NCI-H2081 (cell line): ENCODE measurements at regions not wholly inside any gene's neighbourhood (a gene's known extent, or its start where the extent isn't known, plus 50 kb on each side); places are given as distances from the start of the nearest gene placed in this dataset.

Experiments used
- DNase-seq, 2 experiments: peaks; one replicate each; lab custom pipeline; 2025; lab: John Stamatoyannopoulos, UW

GRCh38 chr3:127374086-127375010 lies 86.5 kb upstream of the PRR20G start:
- DNase-seq, result peak in 1 of 2 experiments; percentile 18

DNA sequence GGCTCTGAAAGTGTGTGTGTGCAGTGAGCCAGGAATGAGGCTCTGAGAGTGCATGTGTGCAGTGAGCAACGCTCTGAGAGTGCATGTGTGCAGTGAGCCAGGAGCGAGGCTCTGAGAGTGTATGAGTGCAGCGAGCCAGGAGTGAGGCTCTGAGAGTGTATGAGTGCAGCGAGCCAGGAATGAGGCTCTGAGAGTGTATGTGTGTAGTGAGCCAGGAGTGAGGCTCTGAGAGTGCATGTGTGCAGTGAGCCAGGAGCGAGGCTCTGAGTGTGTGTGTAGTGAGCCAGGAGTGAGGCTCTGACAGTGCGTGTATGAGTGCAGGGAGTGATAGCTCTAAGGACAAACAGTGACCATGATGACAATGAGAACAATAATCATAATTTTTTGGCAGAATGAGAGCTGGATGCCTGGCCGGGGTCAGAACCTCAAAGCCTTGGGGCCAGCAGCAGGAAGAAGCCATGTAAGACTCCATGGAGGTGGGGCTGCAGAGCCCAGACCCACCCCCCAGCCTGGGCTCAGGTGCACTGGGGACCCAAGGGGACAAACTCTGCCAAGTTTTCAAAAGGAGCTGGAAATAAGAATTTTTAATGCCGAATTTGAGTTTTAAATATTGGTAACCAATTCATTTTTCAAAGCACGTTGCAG lies 85.7 kb upstream of the PRR20G start:
- DNase-seq, result no peak

GRCh38 chr3:127371846-127372245 lies 84.0 kb upstream of the PRR20G start:
- DNase-seq, result no peak

DNA sequence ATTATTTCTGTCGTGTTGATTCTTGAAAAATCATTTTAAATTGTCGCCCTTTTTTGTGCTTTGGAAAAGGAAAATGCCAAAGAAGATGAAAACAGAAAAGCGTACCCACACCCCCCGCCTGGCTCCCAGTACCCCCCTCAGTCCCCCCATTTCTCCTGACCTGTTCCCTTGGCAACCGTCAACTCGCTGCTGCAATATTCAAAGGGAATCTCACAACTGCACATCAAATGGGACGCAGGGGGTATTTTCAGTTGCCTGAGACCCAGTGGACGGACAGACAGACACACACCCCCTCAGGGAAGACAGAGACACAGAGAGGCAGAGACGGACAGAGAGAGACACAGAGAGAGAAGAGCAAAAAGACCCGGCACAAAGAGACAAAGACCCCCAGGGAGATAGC lies 83.5 kb upstream of the PRR20G start:
- no peak for DNase-seq

DNA sequence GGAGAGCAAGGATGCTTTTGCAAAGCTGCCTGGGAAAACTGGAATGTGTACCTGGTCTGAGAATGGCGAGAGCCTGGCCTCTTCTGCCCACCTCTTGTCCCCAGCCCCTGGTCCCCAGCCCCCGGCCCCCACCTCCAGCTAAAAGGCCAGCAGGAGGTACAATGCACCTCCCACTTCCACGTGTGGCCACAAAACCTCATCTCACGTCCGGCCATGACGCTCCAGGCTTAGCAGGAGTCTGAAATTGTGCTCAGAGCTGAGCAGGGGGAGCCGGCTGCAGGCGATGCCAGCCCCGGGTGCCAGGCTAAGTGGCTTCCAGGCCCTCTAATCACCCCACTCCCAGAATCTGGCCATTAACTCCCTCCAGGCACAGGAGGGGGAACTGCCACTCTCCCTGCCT lies 83.1 kb upstream of the PRR20G start:
- peak in 1 of 2 experiments; percentile 38 for DNase-seq

- no peak for DNase-seq
Measured at GRCh38 chr3:127369356-127369935, 81.6 kb upstream of the PRR20G start.

- DNase-seq, result peak; percentile 39 to 53
Measured at GRCh38 chr3:127368186-127369032, 80.6 kb upstream of the PRR20G start.

GRCh38 chr3:127367593-127367992 lies 79.7 kb upstream of the PRR20G start:
- DNase-seq, result no peak

DNA sequence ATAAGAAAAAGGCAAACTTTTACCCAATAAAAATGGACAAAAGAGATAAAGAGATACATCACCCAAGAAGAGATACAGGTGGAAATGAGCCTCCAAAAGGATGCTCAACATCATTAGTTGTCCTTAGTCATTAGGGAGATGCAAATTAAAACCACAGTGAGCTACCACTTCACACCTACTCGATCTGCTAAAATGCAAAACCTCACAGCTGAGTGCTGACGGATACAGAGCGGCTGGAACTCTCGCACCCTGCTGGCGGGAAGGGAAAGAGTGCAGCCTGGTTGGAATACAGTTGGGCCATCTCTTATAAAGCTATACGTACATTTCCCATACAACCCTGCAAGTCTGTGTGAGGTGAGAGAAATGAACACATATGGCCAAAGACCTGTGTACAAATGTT lies 78.5 kb upstream of the PRR20G start:
- DNase-seq, result no peak

DNA sequence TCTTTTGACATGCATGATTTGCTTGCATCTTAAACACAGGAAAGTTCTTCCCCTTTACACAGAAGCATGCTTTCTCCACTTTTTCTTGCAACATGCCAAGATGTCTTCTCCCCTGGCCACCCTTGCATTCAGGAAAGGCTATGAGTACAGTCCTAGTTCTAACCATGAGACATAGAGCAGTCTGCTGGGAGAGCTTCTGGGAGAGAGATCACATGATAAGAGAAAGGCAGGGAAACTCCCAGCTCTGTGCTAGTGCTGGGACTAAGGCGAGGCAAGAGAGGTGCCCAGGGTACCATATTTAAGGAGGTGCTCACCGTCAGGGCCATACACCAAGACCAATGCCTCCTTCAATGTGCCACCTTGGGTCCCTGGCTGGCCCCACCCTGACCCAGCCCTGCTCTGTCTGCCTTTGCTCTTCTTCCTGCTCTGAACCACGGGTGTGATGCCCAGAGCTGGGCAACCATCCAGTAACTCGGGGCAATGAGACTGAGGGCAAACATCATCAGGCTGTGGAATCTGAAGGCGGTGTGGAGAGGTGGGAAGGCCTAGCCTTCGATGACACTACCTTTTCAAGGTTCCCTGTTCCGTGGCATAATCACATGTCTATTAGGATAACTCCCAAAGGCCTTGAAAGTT lies 77.4 kb upstream of the PRR20G start:
- DNase-seq, result no peak

DNA sequence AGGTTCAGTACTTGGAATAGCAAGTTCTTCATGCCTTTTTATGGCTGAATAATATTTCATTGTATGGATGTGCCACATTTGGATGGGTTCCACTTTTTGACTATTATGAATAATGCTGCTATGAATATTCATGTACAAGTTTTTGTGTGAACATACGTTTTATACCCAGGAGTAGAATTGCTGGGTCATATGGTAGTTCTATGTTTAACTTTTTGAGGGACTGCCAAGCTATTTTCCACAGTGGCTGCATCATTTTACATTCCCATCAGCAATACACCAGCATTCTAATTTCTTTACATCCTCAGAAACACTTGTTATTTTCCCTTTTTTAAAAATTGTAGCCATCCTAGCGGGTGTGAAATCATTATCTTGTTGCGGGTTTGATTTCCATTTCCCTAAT lies 76.0 kb upstream of the PRR20G start:
- DNase-seq, result no peak

DNA sequence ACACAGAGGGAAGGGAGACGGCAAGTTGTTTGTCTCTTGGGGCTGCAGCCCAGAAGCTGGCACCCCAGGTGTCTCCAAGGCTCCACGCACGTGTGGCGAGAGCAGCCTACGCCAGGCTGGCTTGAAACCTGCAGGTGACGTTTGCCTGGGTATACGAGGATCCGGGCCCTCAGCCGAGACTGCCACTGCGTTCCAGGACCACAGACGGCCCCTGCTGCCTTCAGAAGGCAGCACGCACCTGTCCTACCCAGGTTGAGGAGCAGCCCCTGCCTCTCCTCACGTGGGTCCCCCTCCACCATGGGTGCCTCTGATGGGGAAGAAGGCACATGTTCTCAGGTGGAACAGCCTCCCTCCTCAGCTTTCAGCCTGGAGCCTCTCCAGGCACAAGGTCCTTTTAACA lies 75.3 kb upstream of the PRR20G start:
- DNase-seq, result no peak

GRCh38 chr3:127360647-127361046 lies 72.8 kb upstream of the PRR20G start:
- no peak for DNase-seq

- no peak for DNase-seq
Measured at GRCh38 chr3:127358641-127359040, 70.8 kb upstream of the PRR20G start.

DNA sequence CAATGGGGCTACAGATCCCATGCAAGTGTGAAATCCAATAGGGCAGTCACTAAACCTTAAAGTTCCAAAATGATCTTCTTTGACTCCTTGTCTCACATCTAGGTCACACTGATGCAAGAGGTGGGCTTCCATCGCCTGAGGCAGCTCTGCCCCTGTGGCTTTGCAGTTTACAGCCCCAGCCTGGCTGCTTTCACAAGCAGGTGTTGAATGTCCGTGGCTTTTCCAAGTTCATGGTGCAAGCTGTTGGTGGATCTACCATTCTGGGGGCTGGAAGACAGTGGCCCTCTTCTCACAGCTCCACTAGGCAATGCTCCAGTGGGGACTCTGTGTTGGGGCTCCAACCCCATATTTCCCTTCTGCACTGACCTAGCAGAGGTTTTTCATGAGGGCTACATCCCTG lies 68.5 kb upstream of the PRR20G start:
- no peak for DNase-seq

GRCh38 chr3:127354761-127355160 lies 66.9 kb upstream of the PRR20G start:
- no peak for DNase-seq

DNA sequence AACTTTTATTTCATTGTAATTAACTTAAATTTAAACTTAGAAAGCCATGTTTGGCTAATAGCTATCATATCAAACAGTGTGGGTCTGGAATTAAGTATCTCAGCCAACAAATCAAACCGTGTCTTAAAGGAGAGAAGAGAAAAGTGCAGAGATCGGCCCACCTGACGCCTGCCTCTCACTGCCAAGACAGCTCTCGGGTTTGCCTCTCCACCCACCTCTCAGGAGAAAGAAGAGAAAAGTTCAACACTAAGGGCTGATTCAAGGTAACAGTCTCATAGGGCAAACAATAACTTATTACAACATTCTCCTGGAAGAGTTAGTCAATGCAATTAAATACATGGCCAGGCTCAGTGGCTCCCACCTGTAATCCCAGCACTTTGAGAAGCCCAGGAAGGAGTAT lies 64.8 kb upstream of the PRR20G start:
- DNase-seq, result no peak

DNA sequence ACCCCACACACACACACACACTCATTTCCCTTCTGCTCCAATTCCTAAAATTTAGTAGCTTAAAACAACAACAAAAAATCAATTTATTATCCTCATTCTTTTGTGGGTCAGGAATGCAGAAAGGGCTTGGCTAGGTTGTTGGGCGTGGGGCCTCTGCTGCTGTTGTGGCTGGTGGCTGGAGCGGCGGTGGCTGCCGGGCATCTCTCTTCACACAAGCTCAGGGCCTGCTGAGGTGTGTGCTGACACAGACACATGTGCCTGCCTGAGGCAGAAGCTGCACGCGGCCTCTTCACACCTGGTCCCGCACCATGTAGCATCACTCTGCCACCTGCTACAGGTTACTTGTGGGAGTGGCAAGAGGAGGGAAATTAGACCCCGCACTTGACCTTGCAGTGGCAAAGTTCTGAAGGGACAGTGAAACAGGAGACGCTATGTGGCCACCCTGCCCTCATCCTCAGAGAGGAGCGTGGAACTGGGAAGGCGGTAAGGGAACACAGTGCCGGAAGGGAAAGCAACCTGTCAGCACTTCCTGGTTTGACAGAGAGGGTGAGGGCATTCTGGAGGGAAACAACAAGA lies 64.0 kb upstream of the PRR20G start:
- no peak for DNase-seq

- DNase-seq, result no peak
Measured at GRCh38 chr3:127351321-127351720, 63.5 kb upstream of the PRR20G start.

DNA sequence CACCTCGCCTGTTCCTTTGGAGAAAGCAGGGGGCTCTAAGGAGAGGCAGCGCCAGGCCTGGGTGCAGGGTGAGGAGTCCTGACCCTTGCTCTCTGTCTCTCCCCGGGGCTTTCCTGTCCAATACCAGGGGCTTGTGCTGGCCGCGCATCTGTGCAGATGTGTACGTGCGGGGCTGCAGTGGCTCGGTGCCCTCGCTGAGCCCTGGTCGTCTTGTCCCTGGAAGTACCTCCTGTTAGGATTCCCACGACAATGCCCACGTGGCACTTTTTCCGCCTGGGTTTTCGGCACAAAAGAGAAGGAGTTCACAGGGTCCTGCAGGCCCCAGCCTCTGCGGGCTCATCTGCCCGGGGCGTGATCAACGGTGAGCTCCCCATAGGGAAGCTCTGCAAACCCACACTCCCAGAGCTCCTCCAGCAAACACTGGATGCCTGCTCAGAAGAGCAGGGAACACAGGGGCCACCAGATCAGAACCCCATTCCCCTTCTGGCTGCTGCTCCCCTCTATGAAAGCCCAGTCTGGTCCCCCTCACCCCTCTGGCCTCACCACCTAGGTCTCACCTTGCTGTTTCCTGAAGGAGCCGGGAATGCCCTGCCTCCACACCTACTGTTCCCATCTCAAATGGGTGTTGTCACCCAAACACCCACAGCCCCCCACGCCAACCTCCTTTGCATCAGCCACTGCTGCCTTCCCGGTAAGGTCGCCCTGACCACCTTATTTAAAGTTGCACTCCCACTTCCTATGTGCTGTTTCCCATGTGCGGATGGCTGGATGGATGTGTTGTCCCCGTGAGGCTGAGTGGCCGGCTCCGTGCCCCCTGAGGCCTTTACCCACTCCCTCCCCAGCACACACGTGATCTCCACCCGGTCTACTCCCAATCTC lies 62.6 kb upstream of the PRR20G start:
- DNase-seq, result no peak
